CD14-positive monocyte (primary cell): ENCODE measurements at regions not wholly inside any gene's neighbourhood (a gene's known extent, or its start where the extent isn't known, plus 50 kb on each side); places are given as distances from the start of the nearest gene placed in this dataset.

Experiments
- DNase-seq, 3 donors: peaks; one replicate each; pipeline ENCODE4 v3.0.0-alpha.2; 2011 to 2022
- H2AFZ ChIP-seq: 2 replicates; pipeline ENCODE4 v1.6.0; 2012; ENCODE audit warnings: mild to moderate bottlenecking, low read depth, low read length, inconsistent platforms; ENCODE audit not compliant: insufficient read depth, poor library complexity, severe bottlenecking
- H3K27ac ChIP-seq, 2 donors: 1 replicate in 1 of 2; 2 replicates in 1 of 2; pipeline ENCODE4 v1.5.1; 2012 to 2013; ENCODE audit warnings: low read length in 2 of 2, control low read depth in 1 of 2, inconsistent platforms in 1 of 2, low read depth in 1 of 2, mild to moderate bottlenecking in 1 of 2
- H3K27me3 ChIP-seq, 2 donors: one replicate each; pipeline versions ENCODE4 v1.6.0 to v1.6.1; 2011 to 2013; ENCODE audit warnings: low read length in 2 of 2; ENCODE audit not compliant: control insufficient read depth in 2 of 2, insufficient read depth in 2 of 2
- H3K36me3 ChIP-seq, 2 donors: replicated peaks in 1 of 2; 1 replicate in 1 of 2; 2 replicates in 1 of 2; pipeline versions ENCODE4 v1.5.1 to v1.6.1; 2012 to 2013; ENCODE audit warnings: low read length in 2 of 2, control low read depth in 1 of 2, inconsistent platforms in 1 of 2, mild to moderate bottlenecking in 1 of 2; ENCODE audit not compliant: insufficient read depth in 2 of 2, control insufficient read depth in 1 of 2
- H3K4me1 ChIP-seq, 2 donors: 1 replicate in 1 of 2; 2 replicates in 1 of 2; pipeline versions ENCODE4 v1.5.1 to v1.6.1; 2012 to 2013; ENCODE audit warnings: low read length in 2 of 2, control low read depth in 1 of 2, inconsistent platforms in 1 of 2, mild to moderate bottlenecking in 1 of 2, moderate library complexity in 1 of 2; ENCODE audit not compliant: insufficient read depth in 2 of 2, control insufficient read depth in 1 of 2
- H3K4me2 ChIP-seq: replicated peaks from 2 replicates; pipeline ENCODE3; 2012; ENCODE audit warnings: low read length, moderate library complexity, mild to moderate bottlenecking; ENCODE audit not compliant: poor library complexity, severe bottlenecking; ENCODE audit errors: extremely low read depth
- H3K4me3 ChIP-seq, 3 experiments: fragments of 200-600 bp in 1 of 3; sonication (generic) in 1 of 3; replicated peaks in 1 of 3; 1 replicate in 2 of 3; 2 replicates in 1 of 3; pipeline ENCODE4 v1.5.1; 2011 to 2013; ENCODE audit warnings: low read length in 3 of 3, mild to moderate bottlenecking in 3 of 3, control low read depth in 2 of 3, low read depth in 2 of 3, inconsistent platforms in 1 of 3, moderate library complexity in 1 of 3
- H3K79me2 ChIP-seq: 2 replicates; pipeline ENCODE4 v1.6.0; 2012; ENCODE audit warnings: mild to moderate bottlenecking, control low read depth, inconsistent platforms, low read length, moderate library complexity; ENCODE audit not compliant: insufficient read depth
- H3K9ac ChIP-seq: 2 replicates; pipeline ENCODE4 v1.6.0; 2017; ENCODE audit warnings: low read length, mild to moderate bottlenecking; ENCODE audit not compliant: insufficient read depth, poor library complexity, severe bottlenecking
- H3K9me3 ChIP-seq, 2 donors: replicated peaks in 1 of 2; 1 replicate in 1 of 2; 2 replicates in 1 of 2; pipeline versions ENCODE4 v1.5.1 to v1.6.1; 2012 to 2013; ENCODE audit warnings: low read length in 2 of 2, control low read depth in 1 of 2; ENCODE audit not compliant: control insufficient read depth in 1 of 2, insufficient read depth in 1 of 2
- H4K20me1 ChIP-seq: 2 replicates; pipeline ENCODE4 v1.6.0; 2012; ENCODE audit warnings: mild to moderate bottlenecking, low read length, control low read depth, moderate library complexity; ENCODE audit not compliant: insufficient read depth
- H3K27ac Mint-ChIP-seq, 7 donors: one replicate each; pipeline ENCODE4 v1.8.0; 2020; ENCODE audit warnings: mild to moderate bottlenecking in 7 of 7, mixed read lengths in 7 of 7, moderate library complexity in 6 of 7, inconsistent platforms in 2 of 7
- H3K27me3 Mint-ChIP-seq, 3 donors: one replicate each; pipeline ENCODE4 v1.8.0; 2021 to 2022; ENCODE audit warnings: low read depth in 3 of 3, mild to moderate bottlenecking in 3 of 3, mixed read lengths in 3 of 3, moderate library complexity in 3 of 3, inconsistent platforms in 1 of 3
- H3K36me3 Mint-ChIP-seq, 2 donors: one replicate each; pipeline ENCODE4 v1.8.0; 2020; ENCODE audit warnings: mixed read lengths in 2 of 2, inconsistent platforms in 1 of 2, mild to moderate bottlenecking in 1 of 2
- H3K4me1 Mint-ChIP-seq: one replicate; pipeline ENCODE4 v1.8.0; 2020; ENCODE audit warnings: mild to moderate bottlenecking, mixed read lengths
- H3K4me3 Mint-ChIP-seq, 2 donors: one replicate each; pipeline ENCODE4 v1.8.0; 2020; ENCODE audit warnings: mild to moderate bottlenecking in 2 of 2, mixed read lengths in 2 of 2, moderate library complexity in 1 of 2
- H3K9me3 Mint-ChIP-seq, 7 donors: one replicate each; pipeline ENCODE4 v1.8.0; 2020 to 2022; ENCODE audit warnings: mixed read lengths in 7 of 7, mild to moderate bottlenecking in 6 of 7, moderate library complexity in 6 of 7, inconsistent platforms in 2 of 7
- WGBS: methylation state at CpG from one replicate; pipeline ENCODE4 v1.1.5; 2013; ENCODE audit warnings: missing lambda C conversion rate; ENCODE audit not compliant: insufficient coverage; 5-methylcytosine and 5-hydroxymethylcytosine counted together
- intact Hi-C, 2 donors: fragments of 100-400 bp; cut with micrococcal nuclease; formaldehyde crosslinking; loops; one replicate each; pipeline versions ENCODE4 v1.15.0 to v1.15.1; 2023
- TF ChIP-seq, protein P1 (sequence below): fragments of 200-600 bp; IDR thresholded peaks from one replicate; pipeline ENCODE4 v1.8.0; 2022; ENCODE audit warnings: antibody characterized with exemption, mild to moderate bottlenecking

DNA sequence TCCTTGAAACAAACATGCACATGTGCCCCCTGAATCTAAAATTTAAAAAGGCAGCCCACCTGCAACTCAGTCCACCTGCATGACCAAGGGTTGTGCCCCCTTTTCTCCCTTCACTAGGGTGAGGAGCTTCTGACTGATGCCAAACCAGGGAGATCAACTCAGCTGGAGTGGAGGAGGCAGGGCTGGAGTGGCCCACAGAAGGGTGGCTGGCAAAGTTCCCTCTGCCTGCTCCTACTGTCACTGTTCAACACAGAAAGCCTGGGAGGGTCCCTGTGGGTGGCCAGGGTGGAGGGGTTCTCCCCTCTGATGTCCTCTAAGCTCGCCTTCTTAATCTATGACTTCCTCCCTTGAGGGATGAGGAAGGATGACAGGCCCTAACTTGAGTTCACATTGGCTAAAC, 55.7 kb upstream of the ANTXRL start:
- WGBS, result no CpG with 5 or more reads among the region's 1 CpG

DNA sequence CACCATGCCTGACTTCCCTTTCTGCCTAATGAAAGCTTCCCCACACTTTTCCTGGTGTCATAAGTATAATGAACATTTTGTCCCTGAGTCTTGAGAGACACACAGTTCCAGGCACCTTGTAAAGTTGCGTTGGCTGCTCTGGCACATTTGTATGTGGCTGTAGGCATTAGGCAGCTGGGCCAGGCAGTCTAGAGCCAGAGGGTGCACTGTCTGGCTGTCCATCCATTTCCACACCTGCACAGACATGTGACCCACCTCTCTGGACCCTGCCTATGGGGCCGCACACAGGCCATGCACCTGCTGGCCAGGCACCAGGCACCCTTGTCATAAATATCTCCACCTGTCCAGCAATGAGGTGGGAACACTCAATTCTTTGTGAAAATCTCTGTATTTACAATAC, 54.7 kb upstream of the ANTXRL start:
- H3K4me3 Mint-ChIP-seq, result no peak overlapping the region
- no peak overlapping the region for H3K9ac ChIP-seq
- no peak for DNase-seq
- no peak overlapping the region for H3K27ac Mint-ChIP-seq
- H3K4me1 Mint-ChIP-seq, result peaks cover 4% of the 10 kb centered on the region
- peaks cover 0 to 4% (median 3%) of the 10 kb centered on the region in 3 donors for H3K27me3 Mint-ChIP-seq
- H4K20me1 ChIP-seq, result no peaks in the 10 kb centered on the region
- no peak overlapping the region for H3K27ac ChIP-seq
- H3K27me3 ChIP-seq, result no peaks in the 10 kb centered on the region
- H3K9me3 ChIP-seq, result no peaks in the 10 kb centered on the region
- peaks cover 0 to 13% (median 2%) of the 10 kb centered on the region in 7 donors for H3K9me3 Mint-ChIP-seq
- no peaks in the 10 kb centered on the region for H3K36me3 Mint-ChIP-seq
- TF ChIP-seq, protein P1, sequence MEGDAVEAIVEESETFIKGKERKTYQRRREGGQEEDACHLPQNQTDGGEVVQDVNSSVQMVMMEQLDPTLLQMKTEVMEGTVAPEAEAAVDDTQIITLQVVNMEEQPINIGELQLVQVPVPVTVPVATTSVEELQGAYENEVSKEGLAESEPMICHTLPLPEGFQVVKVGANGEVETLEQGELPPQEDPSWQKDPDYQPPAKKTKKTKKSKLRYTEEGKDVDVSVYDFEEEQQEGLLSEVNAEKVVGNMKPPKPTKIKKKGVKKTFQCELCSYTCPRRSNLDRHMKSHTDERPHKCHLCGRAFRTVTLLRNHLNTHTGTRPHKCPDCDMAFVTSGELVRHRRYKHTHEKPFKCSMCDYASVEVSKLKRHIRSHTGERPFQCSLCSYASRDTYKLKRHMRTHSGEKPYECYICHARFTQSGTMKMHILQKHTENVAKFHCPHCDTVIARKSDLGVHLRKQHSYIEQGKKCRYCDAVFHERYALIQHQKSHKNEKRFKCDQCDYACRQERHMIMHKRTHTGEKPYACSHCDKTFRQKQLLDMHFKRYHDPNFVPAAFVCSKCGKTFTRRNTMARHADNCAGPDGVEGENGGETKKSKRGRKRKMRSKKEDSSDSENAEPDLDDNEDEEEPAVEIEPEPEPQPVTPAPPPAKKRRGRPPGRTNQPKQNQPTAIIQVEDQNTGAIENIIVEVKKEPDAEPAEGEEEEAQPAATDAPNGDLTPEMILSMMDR, result no peak
- H3K4me3 ChIP-seq, result no peak overlapping the region
- no peaks in the 10 kb centered on the region for H3K79me2 ChIP-seq
- no CpG with 5 or more reads among the region's 2 CpGs for WGBS
- H3K4me2 ChIP-seq, result no peak overlapping the region
- no peak overlapping the region for H2AFZ ChIP-seq
- intact Hi-C loops, result no loop called here
- no peaks in the 10 kb centered on the region for H3K36me3 ChIP-seq
- H3K4me1 ChIP-seq, result peaks cover 0 to 4% of the 10 kb centered on the region in 2 donors

More for the DNA sequence above, 55.7 kb upstream of the ANTXRL start:
- Histone ChIP-seq H3K4me2 (no peak overlapping the region), H3K36me3 (no peaks in the 10 kb centered on the region), H3K27ac (no peak overlapping the region), H4K20me1 (no peaks in the 10 kb centered on the region), H3K9me3 (no peaks in the 10 kb centered on the region), H3K4me3 (no peak overlapping the region), H2AFZ (no peak overlapping the region), H3K9ac (no peak overlapping the region), H3K4me1 (peaks cover 0 to 4% of the 10 kb centered on the region in 2 donors), H3K79me2 (no peaks in the 10 kb centered on the region), H3K27me3 (no peaks in the 10 kb centered on the region)
- peaks cover 0 to 3% (median under 1%) of the 10 kb centered on the region in 3 donors for H3K27me3 Mint-ChIP-seq
- peaks cover 4% of the 10 kb centered on the region for H3K4me1 Mint-ChIP-seq
- H3K36me3 Mint-ChIP-seq, result no peaks in the 10 kb centered on the region
- TF ChIP-seq, protein P1, result no peak
- intact Hi-C loops, result no loop called here
- no peak overlapping the region for H3K27ac Mint-ChIP-seq
- no peak overlapping the region for H3K4me3 Mint-ChIP-seq
- no peak for DNase-seq
- peaks cover 0 to 13% (median 2%) of the 10 kb centered on the region in 7 donors for H3K9me3 Mint-ChIP-seq
